ENCODE measurements at regions not wholly inside any gene's neighbourhood (a gene's known extent, or its start where the extent isn't known, plus 50 kb on each side); places are given as distances from the start of the nearest gene placed in this dataset.

DNA sequence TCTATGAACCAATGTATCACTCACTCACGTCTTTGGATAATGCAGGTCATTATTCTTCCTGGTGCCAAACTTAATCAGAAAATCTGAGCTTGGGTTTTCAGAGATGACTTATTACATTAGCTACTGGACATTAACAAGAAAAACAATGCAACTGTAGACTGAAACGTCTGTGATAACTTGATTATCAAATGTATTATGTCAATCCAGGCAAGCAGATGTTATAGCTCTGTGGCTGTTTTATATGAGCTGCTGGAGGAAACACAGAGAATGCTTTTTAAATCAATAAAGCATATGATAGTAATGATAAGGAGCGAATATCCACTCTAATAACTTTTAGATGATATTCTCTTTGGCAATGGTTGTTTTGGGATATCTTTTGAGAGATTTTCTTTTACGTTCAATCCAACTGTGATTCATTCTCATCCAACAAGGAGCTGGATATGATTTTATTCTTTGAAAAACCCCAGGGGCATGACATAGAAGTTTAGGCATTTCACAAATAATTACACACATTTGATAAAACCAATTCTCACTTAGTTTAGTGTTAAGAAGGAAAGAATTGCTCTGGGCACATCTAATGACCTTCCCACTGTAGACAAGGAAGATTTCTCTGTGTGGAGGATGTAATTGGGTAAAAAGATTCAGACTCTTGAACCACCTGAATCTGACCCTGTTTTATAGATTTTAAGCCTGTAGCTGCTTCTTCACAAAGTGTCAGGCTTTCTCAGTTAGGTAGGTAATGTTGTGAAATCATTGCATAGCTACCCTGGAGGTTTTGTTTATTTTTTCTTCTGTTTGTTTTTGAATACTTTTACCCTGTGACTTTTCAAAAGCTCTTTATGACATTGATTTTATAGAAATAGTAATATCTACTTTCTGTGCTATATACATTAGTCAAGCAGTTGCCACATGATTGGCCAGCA lies 1124.7 kb downstream of the DNAJB9 start:
- TF ChIP-seq EZH2 (optimal IDR thresholded peaks at IDR 0.05; ENCODE audit: low read depth, low read length) (no peak), EZH2phosphoT487 (IDR thresholded peaks at IDR 0.05; ENCODE audit: low read length) (no peak)
- TF ChIP-seq, protein P1, sequence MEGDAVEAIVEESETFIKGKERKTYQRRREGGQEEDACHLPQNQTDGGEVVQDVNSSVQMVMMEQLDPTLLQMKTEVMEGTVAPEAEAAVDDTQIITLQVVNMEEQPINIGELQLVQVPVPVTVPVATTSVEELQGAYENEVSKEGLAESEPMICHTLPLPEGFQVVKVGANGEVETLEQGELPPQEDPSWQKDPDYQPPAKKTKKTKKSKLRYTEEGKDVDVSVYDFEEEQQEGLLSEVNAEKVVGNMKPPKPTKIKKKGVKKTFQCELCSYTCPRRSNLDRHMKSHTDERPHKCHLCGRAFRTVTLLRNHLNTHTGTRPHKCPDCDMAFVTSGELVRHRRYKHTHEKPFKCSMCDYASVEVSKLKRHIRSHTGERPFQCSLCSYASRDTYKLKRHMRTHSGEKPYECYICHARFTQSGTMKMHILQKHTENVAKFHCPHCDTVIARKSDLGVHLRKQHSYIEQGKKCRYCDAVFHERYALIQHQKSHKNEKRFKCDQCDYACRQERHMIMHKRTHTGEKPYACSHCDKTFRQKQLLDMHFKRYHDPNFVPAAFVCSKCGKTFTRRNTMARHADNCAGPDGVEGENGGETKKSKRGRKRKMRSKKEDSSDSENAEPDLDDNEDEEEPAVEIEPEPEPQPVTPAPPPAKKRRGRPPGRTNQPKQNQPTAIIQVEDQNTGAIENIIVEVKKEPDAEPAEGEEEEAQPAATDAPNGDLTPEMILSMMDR (IDR thresholded peaks at IDR 0.05; ENCODE audit: low read length) = no peak

All from MM.1S (cell line).